22Rv1 (cell line): ENCODE measurements at regions not wholly inside any gene's neighbourhood (a gene's known extent, or its start where the extent isn't known, plus 50 kb on each side); places are given as distances from the start of the nearest gene placed in this dataset.
A peak's percentile ranks its signal among the peaks of the same experiment; 100 is the strongest.

Source experiments
- H3K27ac ChIP-seq: fragments of 450-650 bp; 2 replicates; pipeline ENCODE4 v1.5.1; 2017
- ZFX ChIP-seq: fragments of 450-650 bp; IDR thresholded peaks from 2 replicates; pipeline ENCODE4 v1.6.1; 2017; ENCODE audit warnings: antibody characterized with exemption, borderline replicate concordance
- TF ChIP-seq, protein P1 (sequence below): fragments of 450-650 bp; IDR thresholded peaks from 2 replicates; pipeline ENCODE4 v1.5.1; 2017; ENCODE audit warnings: mild to moderate bottlenecking

- TF ChIP-seq, protein P1, sequence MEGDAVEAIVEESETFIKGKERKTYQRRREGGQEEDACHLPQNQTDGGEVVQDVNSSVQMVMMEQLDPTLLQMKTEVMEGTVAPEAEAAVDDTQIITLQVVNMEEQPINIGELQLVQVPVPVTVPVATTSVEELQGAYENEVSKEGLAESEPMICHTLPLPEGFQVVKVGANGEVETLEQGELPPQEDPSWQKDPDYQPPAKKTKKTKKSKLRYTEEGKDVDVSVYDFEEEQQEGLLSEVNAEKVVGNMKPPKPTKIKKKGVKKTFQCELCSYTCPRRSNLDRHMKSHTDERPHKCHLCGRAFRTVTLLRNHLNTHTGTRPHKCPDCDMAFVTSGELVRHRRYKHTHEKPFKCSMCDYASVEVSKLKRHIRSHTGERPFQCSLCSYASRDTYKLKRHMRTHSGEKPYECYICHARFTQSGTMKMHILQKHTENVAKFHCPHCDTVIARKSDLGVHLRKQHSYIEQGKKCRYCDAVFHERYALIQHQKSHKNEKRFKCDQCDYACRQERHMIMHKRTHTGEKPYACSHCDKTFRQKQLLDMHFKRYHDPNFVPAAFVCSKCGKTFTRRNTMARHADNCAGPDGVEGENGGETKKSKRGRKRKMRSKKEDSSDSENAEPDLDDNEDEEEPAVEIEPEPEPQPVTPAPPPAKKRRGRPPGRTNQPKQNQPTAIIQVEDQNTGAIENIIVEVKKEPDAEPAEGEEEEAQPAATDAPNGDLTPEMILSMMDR = no peak
- TF ChIP-seq ZFX = no peak
- no peak overlapping the region for H3K27ac ChIP-seq
These were observed 54.5 kb upstream of the VASH1 start for GRCh38 chr14:76706811-76707210.

DNA sequence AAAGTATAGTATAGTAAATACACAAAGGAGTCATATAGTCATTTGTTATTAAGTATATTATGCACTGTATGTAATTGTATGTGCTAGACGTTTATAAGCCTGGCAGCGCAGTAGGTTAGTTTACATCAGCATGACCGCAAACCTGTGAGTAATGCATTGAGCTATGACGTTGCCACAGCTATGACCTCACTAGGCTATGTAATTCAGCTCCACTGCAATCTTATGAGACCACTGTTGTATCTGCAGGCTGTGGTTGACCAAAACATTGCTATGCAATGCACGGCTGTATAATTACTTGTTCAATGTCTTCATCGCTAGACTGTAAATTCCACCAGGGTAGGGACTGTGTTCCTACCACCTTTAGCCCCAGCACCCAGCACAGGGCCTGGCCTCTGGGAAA, 53.2 kb upstream of the VASH1 start:
- no peak for TF ChIP-seq ZFX
- TF ChIP-seq, protein P1 = no peak
- no peak overlapping the region for H3K27ac ChIP-seq

- no peak overlapping the region for H3K27ac ChIP-seq
- TF ChIP-seq, protein P1 = no peak
- TF ChIP-seq ZFX = no peak
These were observed 52.5 kb upstream of the VASH1 start for GRCh38 chr14:76708771-76709170.

- H3K27ac ChIP-seq = no peak overlapping the region
- no peak for TF ChIP-seq ZFX
- TF ChIP-seq, protein P1 = peak; percentile 92
These were observed 50.9 kb upstream of the VASH1 start for GRCh38 chr14:76710056-76711010.
